SK-N-SH treated with all-trans-retinoic acid at 6 μM for 48 hours (cell line): ENCODE measurements at regions not wholly inside any gene's neighbourhood (a gene's known extent, or its start where the extent isn't known, plus 50 kb on each side); places are given as distances from the start of the nearest gene placed in this dataset.

Experiments
- ATAC-seq: fragments of 200-7000 bp; cut with Tn5 transposase; 3 replicates; pipeline ENCODE4 v1.9.1; 2020; ENCODE audit warnings: mild to moderate bottlenecking, moderate library complexity
- ARNTL ChIP-seq: fragments of 450-650 bp; formaldehyde crosslinking; IDR thresholded peaks from 2 replicates; pipeline ENCODE4 v1.5.0; 2020; ENCODE audit warnings: low read depth, mild to moderate bottlenecking, moderate library complexity, borderline replicate concordance
- BACH2 ChIP-seq: fragments of 250-450 bp; sonication (Bioruptor Pico); IDR thresholded peaks from 2 replicates; pipeline ENCODE4 v1.9.0; 2021; ENCODE audit warnings: mild to moderate bottlenecking, borderline replicate concordance
- CSDC2 ChIP-seq: fragments of 250-450 bp; sonication (Bioruptor Pico); IDR thresholded peaks from 2 replicates; pipeline ENCODE4 v1.5.0; 2020; ENCODE audit warnings: mild to moderate bottlenecking, moderate library complexity
- ESRRG ChIP-seq: fragments of 250-450 bp; sonication (Bioruptor Pico); IDR thresholded peaks from 2 replicates; pipeline ENCODE4 v1.6.1; 2021; ENCODE audit warnings: mild to moderate bottlenecking
- GLIS3 ChIP-seq: fragments of 250-450 bp; sonication (Bioruptor Pico); IDR thresholded peaks from 2 replicates; pipeline ENCODE4 v1.5.0; 2020; ENCODE audit warnings: mild to moderate bottlenecking, moderate library complexity
- ISL1 ChIP-seq: fragments of 250-450 bp; sonication (Bioruptor Pico); IDR thresholded peaks from 2 replicates; pipeline ENCODE4 v2.1.2; 2022; ENCODE audit warnings: mild to moderate bottlenecking, moderate library complexity
- PPARA ChIP-seq: fragments of 250-450 bp; sonication (Bioruptor Pico); IDR thresholded peaks from 2 replicates; pipeline ENCODE4 v1.5.0; 2020; ENCODE audit warnings: mild to moderate bottlenecking, borderline replicate concordance
- SNAI2 ChIP-seq: fragments of 250-450 bp; sonication (Bioruptor Pico); IDR thresholded peaks from 2 replicates; pipeline ENCODE4 v1.5.0; 2020; ENCODE audit warnings: mild to moderate bottlenecking, moderate library complexity
- TCF4 ChIP-seq: fragments of 250-450 bp; sonication (Bioruptor Pico); IDR thresholded peaks from 2 replicates; pipeline ENCODE4 v1.8.0; 2021; ENCODE audit warnings: mild to moderate bottlenecking, moderate library complexity, borderline replicate concordance
- TOX ChIP-seq: fragments of 250-450 bp; sonication (Bioruptor Pico); IDR thresholded peaks from 2 replicates; pipeline ENCODE4 v1.8.0; 2021; ENCODE audit warnings: mild to moderate bottlenecking, moderate library complexity, borderline replicate concordance
- TSHZ2 ChIP-seq: fragments of 250-450 bp; sonication (Bioruptor Pico); IDR thresholded peaks from 2 replicates; pipeline ENCODE4 v1.5.0; 2020; ENCODE audit warnings: mild to moderate bottlenecking, moderate library complexity
- ZC3H10 ChIP-seq: fragments of 250-450 bp; sonication (Bioruptor Pico); IDR thresholded peaks from 2 replicates; pipeline ENCODE4 v1.5.1; 2021; ENCODE audit warnings: mild to moderate bottlenecking, moderate library complexity
- ZFP3 ChIP-seq: fragments of 250-450 bp; sonication (Bioruptor Pico); IDR thresholded peaks from 2 replicates; pipeline ENCODE4 v1.5.0; 2020; ENCODE audit warnings: mild to moderate bottlenecking, moderate library complexity
- ZNF565 ChIP-seq: fragments of 450-650 bp; formaldehyde crosslinking; conservative IDR thresholded peaks from 2 replicates; pipeline ENCODE4 v1.5.0; 2020; ENCODE audit warnings: low read depth, mild to moderate bottlenecking, moderate library complexity
- ZNF70 ChIP-seq: fragments of 450-650 bp; formaldehyde crosslinking; IDR thresholded peaks from 2 replicates; pipeline ENCODE4 v1.5.0; 2020; ENCODE audit warnings: mild to moderate bottlenecking, moderate library complexity
- ZNF8 ChIP-seq: fragments of 450-650 bp; formaldehyde crosslinking; IDR thresholded peaks from 2 replicates; pipeline ENCODE4 v1.5.0; 2020; ENCODE audit warnings: mild to moderate bottlenecking, moderate library complexity
- TF ChIP-seq, protein P1 (sequence below): fragments of 250-450 bp; sonication (Bioruptor Pico); IDR thresholded peaks from 2 replicates; pipeline ENCODE4 v1.8.0; 2021; ENCODE audit warnings: low read depth, mild to moderate bottlenecking, moderate library complexity, borderline replicate concordance

GRCh38 chr1:81690676-81691453 is 109.9 kb upstream of the ADGRL2 start:
- ATAC-seq, result no peak

DNA sequence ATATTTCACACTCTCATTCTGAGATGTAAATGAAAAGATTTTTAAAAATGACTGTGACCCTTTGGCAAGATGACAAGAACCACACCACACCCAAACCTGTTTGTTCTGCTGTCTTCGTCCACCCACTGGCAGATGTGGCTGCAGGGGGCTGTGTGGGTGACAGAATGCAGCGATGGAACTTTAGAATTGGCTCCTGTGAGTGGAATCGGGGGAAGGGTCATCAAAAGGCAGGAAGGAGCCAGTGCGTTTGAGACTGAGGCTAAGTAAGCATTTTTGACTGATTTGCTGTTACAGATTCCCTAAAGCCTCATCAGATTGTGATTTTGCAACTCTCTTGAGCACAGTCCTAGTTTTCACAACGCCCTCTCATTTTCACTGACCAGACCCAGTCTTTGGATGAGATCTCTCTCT is 111.2 kb upstream of the ADGRL2 start:
- ATAC-seq, result no peak
- TF ChIP-seq TSHZ2 (CRISPR knock-in tag) (no peak), ZNF70 (no peak), BACH2 (CRISPR knock-in tag) (no peak), ESRRG (CRISPR knock-in tag) (no peak)

More at GRCh38 chr1:81690676-81691453, 109.9 kb upstream of the ADGRL2 start:
- TF ChIP-seq, protein P1, sequence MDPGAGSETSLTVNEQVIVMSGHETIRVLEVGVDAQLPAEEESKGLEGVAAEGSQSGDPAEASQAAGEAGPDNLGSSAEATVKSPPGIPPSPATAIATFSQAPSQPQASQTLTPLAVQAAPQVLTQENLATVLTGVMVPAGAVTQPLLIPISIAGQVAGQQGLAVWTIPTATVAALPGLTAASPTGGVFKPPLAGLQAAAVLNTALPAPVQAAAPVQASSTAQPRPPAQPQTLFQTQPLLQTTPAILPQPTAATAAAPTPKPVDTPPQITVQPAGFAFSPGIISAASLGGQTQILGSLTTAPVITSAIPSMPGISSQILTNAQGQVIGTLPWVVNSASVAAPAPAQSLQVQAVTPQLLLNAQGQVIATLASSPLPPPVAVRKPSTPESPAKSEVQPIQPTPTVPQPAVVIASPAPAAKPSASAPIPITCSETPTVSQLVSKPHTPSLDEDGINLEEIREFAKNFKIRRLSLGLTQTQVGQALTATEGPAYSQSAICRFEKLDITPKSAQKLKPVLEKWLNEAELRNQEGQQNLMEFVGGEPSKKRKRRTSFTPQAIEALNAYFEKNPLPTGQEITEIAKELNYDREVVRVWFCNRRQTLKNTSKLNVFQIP (CRISPR knock-in tag), result no peak
- no peak for TF ChIP-seq ARNTL (CRISPR knock-in tag)
- no peak for TF ChIP-seq CSDC2 (CRISPR knock-in tag)
- no peak for TF ChIP-seq ZFP3
- TF ChIP-seq TCF4, result peak; percentile 50; the same call in 1 of the 2 replicates
- peak; percentile 55 for TF ChIP-seq ISL1 (CRISPR knock-in tag)

DNA sequence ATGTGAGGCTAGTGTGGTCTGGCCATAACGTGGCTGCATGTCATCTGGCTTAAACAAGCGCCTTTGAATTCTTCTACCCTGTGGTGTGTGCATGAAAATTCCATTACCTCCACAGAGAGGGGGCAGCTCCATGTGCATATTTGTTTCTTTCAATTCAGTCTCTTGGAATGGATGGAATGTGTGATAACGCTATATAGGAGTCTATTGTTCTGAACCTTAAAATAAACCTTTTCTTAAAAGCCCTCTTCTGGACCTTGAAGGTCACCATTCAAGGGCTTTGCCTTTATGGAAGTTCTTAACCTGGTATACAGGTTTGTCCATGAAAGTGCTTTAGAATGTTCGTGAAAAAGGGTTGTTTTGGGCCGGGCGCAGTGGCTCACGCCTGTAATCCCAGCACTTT is 118.2 kb upstream of the ADGRL2 start:
- ATAC-seq, result peak; percentile 90
- TF ChIP-seq ISL1 (CRISPR knock-in tag), result peak; percentile 24; the same call in 1 of the 2 replicates
- TF ChIP-seq, protein P1 (CRISPR knock-in tag), result no peak

DNA sequence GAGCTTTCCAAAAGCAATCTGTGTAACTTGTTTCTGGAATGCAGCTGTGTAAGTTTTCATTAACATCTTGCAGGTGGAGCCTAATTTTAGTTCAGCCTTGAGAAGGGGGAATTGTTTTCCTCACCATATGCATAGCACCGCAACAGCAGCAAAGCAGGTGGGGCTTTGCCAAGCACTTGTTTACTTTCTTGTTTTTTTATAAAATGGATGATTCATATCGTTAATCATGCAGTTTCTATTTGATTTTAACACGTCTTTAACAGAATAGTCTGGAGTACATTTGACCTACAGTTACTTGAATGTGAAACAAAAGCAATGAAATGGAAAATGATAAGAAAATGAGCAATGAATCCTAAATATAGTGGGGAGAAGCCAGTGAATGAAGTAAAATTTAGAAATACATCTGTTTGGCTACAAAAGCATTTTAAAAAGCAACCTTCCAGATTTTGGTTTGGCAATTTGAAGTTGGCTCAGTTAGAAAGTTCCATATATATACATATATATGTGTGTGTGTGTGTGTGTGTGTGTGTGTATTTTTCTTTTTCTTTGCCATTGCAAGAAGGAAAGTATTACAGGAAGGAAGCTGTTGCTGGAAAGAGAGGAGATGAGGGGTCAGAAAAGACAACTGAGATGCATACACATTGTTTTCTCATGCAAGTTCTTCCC is 119.0 kb upstream of the ADGRL2 start:
- TF ChIP-seq ZNF70 (no peak), TCF4 (no peak), ARNTL (CRISPR knock-in tag) (no peak), ZNF565 (CRISPR knock-in tag) (no peak)
- ATAC-seq, result peak; percentile 28; the same call in 2 of the 3 replicates

DNA sequence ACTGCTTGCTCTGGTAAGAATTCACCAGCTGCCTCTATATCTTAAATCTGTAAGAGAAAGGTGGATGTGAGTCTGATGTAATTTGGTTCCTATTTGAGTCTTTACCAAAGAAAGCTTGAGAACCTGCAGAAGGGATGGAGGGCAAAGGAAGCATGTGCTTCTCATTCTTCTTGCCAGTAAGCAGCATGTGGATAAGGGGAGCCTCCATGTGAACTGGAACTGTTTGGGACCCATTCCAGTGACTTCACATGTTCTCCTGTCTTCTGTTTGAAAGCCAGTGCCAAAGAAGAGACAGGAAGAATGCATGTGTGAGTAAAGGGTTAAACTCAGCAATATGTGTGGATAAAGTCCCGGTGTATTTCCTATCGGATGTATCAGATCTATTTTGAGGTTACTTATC is 119.6 kb upstream of the ADGRL2 start:
- TF ChIP-seq ISL1 (CRISPR knock-in tag) (no peak), GLIS3 (no peak), ZFP3 (no peak), TOX (CRISPR knock-in tag) (no peak), SNAI2 (no peak), PPARA (CRISPR knock-in tag) (no peak)
- TF ChIP-seq, all 23 proteins: peak for 0
- ATAC-seq, result no peak

DNA sequence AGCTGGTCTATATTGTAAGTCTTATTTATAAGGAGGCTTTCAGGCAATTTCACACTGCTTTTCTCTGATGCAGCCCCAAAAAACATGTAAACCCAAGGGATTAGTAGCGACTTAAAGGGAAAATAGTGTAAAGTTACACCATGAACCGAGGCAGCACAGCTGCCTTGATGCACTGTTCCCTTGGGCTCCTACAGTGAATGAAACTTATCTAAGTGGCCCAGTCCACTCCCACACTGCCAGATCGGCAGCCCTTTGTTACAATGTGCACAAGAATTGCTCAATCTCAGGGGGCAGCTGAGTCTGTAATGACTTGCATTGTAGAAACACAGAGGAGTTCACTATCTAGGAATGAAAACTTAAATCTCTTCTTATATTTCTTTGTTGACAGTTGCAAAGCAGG is 120.8 kb upstream of the ADGRL2 start:
- TF ChIP-seq TCF4 (no peak), ZNF8 (CRISPR knock-in tag) (no peak), ARNTL (CRISPR knock-in tag) (no peak), ZFP3 (no peak), GLIS3 (no peak), ZC3H10 (CRISPR knock-in tag) (no peak)
- no peak for ATAC-seq
